GM18519 (cell line): ENCODE measurements at regions not wholly inside any gene's neighbourhood (a gene's known extent, or its start where the extent isn't known, plus 50 kb on each side); places are given as distances from the start of the nearest gene placed in this dataset.
"Not testable (repeated sequence)": the region's sequence is repeated elsewhere in the genome, so short reads cannot be mapped to it uniquely, and the experiment has no call there.

ENCODE experiments used
- ATAC-seq: cut with Tn5 transposase; IDR thresholded peaks from one replicate; pipeline ENCODE4 v1.9.1; 2021; ENCODE audit warnings: mild to moderate bottlenecking, moderate library complexity; ENCODE audit not compliant: unreplicated experiment, low FRiP score

GRCh38 chr3:190995156-190995555, 132.7 kb upstream of the GMNC start:
- ATAC-seq: no peak

- no peak for ATAC-seq
Measured at GRCh38 chr3:190990898-190991297, 128.4 kb upstream of the GMNC start.

GRCh38 chr3:190989218-190989617, 126.7 kb upstream of the GMNC start:
- no peak for ATAC-seq

- ATAC-seq: no peak
Measured at GRCh38 chr3:190988102-190988501, 125.6 kb upstream of the GMNC start.

GRCh38 chr3:190984502-190985244, 122.2 kb upstream of the GMNC start:
- no peak for ATAC-seq

- peak; percentile 53 for ATAC-seq
Measured at GRCh38 chr3:190983875-190984274, 121.4 kb upstream of the GMNC start.

GRCh38 chr3:190973771-190974170, 111.3 kb upstream of the GMNC start:
- ATAC-seq: no peak

- ATAC-seq: no peak
Measured at GRCh38 chr3:190972840-190973270, 110.4 kb upstream of the GMNC start.

- no peak for ATAC-seq
Measured at GRCh38 chr3:190972196-190972595, 109.7 kb upstream of the GMNC start.

- no peak for ATAC-seq
Measured at GRCh38 chr3:190970560-190970959, 108.1 kb upstream of the GMNC start.

GRCh38 chr3:190968616-190969015, 106.1 kb upstream of the GMNC start:
- ATAC-seq: no peak

GRCh38 chr3:190964931-190965330, 102.4 kb upstream of the GMNC start:
- not testable (repeated sequence) for ATAC-seq

GRCh38 chr3:190959077-190959476, 96.6 kb upstream of the GMNC start:
- no peak for ATAC-seq

GRCh38 chr3:190941694-190942260, 79.3 kb upstream of the GMNC start:
- ATAC-seq: no peak

GRCh38 chr3:190934616-190935015, 72.1 kb upstream of the GMNC start:
- ATAC-seq: not testable (repeated sequence)

- no peak for ATAC-seq
Measured at GRCh38 chr3:190926619-190927018, 64.1 kb upstream of the GMNC start.

- ATAC-seq: no peak
Measured at GRCh38 chr3:190912736-190913135, 50.2 kb upstream of the GMNC start.
